ENCODE measurements at regions not wholly inside any gene's neighbourhood (a gene's known extent, or its start where the extent isn't known, plus 50 kb on each side); places are given as distances from the start of the nearest gene placed in this dataset.
A peak's percentile ranks its signal among the peaks of the same experiment; 100 is the strongest.

DNA sequence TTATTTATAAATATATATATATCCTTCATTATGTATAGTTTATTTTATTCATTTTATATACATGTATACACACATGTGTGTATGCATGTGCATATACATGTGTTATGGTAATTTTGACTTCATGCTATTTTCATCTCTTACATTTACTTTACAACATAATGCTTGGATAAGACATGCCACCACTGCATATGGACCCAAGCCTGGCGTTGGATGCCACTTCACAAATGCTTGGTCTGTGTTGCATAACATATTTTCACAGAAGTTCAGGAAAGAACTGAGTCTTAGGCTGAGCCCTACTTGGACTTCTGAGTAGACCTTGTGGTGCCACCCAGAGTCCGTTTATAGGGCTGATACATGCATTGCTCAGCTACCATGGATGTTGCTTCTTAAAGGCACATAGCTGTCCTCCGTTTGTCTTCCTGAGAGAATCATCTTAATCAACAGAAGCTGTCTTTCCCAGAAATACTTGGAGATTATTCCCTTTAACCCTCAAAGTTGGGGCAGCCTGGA, 337.8 kb downstream of the BTBD3 start:
- DNase-seq: no peak
- H3K36me3 ChIP-seq: no peaks in the 10 kb centered on the region
- H3K9me3 ChIP-seq: 0 out of 2 replicates have a peak, but pooled peaks cover 2% of the 10 kb centered on the region
- H3K27me3 ChIP-seq: no peaks in the 10 kb centered on the region
- H3K4me3 ChIP-seq: no peak overlapping the region

DNA sequence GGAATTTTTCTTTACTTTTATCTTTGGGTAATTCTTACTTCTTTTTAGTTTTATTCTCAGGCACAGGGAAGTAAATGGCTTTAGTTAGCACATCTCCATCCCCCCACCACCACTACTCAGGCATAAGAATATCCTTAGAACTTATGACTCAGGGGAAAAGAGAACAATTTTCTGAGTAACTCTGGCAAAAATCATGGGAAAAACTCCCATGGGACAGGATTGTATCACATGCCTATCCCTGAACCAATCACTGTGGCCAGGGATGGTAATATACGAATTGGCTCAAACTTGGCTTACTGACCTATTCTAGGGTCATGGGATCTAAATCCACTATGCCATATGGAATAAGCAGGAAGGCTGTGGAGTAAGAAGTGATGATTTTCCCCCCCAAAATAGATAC, 339.1 kb downstream of the BTBD3 start:
- H3K36me3 ChIP-seq: no peaks in the 10 kb centered on the region
- no peak overlapping the region for H3K4me3 ChIP-seq
- no peaks in the 10 kb centered on the region for H3K27me3 ChIP-seq
- DNase-seq: no peak
- 0 out of 2 replicates have a peak, but pooled peaks cover 2% of the 10 kb centered on the region for H3K9me3 ChIP-seq

- DNase-seq: no peak
- no peaks in the 10 kb centered on the region for H3K36me3 ChIP-seq
- no peaks in the 10 kb centered on the region for H3K9me3 ChIP-seq
- no peaks in the 10 kb centered on the region for H3K27me3 ChIP-seq
- no peak overlapping the region for H3K4me3 ChIP-seq
Measured at GRCh38 chr20:12262747-12263146, 345.1 kb downstream of the BTBD3 start.

- DNase-seq: no peak
- no peak overlapping the region for H3K4me3 ChIP-seq
- H3K27me3 ChIP-seq: no peaks in the 10 kb centered on the region
- H3K9me3 ChIP-seq: no peaks in the 10 kb centered on the region
- no peaks in the 10 kb centered on the region for H3K36me3 ChIP-seq
Measured at GRCh38 chr20:12264711-12265110, 347.0 kb downstream of the BTBD3 start.

- no peaks in the 10 kb centered on the region for H3K9me3 ChIP-seq
Measured at GRCh38 chr20:12265662-12266061, 348.0 kb downstream of the BTBD3 start.

GRCh38 chr20:12269579-12269978, 351.9 kb downstream of the BTBD3 start:
- peak; percentile 7 for DNase-seq
- Histone ChIP-seq H3K9me3 (no peaks in the 10 kb centered on the region), H3K27me3 (no peaks in the 10 kb centered on the region), H3K4me3 (no peak overlapping the region), H3K36me3 (no peaks in the 10 kb centered on the region)

More at GRCh38 chr20:12265662-12266061, 348.0 kb downstream of the BTBD3 start:
- no peak overlapping the region for H3K4me3 ChIP-seq
- no peaks in the 10 kb centered on the region for H3K36me3 ChIP-seq
- no peak for DNase-seq
- no peaks in the 10 kb centered on the region for H3K27me3 ChIP-seq

GRCh38 chr20:12270863-12271262, 353.2 kb downstream of the BTBD3 start:
- no peaks in the 10 kb centered on the region for H3K9me3 ChIP-seq
- no peak for DNase-seq
- H3K4me3 ChIP-seq: no peak overlapping the region
- H3K36me3 ChIP-seq: no peaks in the 10 kb centered on the region
- no peaks in the 10 kb centered on the region for H3K27me3 ChIP-seq

DNA sequence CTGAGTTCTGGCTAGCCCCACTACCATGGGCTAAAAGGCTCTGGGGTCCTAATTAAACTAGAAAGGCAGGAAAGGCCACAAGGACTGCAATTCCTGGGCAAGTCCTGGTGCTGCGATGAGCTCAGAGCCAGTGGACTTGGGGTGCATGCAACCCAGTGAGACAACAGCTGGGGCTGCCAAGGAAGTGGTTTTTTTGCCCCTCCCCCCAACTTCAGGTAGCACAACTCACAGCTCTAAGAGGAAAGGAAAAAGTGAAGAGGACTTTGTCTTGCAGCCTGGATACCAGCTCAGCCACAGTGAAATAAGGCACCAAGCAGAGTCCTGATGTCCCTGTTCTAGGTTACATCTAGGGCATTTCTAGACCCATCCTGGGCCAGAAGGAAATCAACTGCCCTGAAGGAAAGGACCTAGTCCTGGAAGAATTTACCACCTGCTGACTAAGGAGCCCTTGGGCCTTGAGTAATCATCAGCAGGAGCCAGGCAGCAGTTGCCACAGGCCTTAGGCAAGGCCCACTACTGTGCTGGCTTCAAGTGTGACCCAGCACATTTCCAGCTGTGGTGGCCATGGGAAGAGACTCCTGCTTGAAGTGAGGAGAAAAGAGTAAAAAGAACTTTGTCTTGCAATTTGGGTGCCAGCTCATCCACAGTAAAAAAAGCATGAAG, 358.4 kb downstream of the BTBD3 start:
- Histone ChIP-seq H3K27me3 (no peaks in the 10 kb centered on the region), H3K4me3 (no peak overlapping the region), H3K9me3 (no peaks in the 10 kb centered on the region; the same call in 1 of the 2 replicates), H3K36me3 (no peaks in the 10 kb centered on the region)
- DNase-seq: no peak

- no peak overlapping the region for H3K4me3 ChIP-seq
- DNase-seq: peak; percentile 33
Measured at GRCh38 chr20:12287575-12287974, 369.9 kb downstream of the BTBD3 start.

GRCh38 chr20:12289465-12289864, 371.8 kb downstream of the BTBD3 start:
- Histone ChIP-seq H3K4me3 (no peak overlapping the region), H3K27me3 (no peaks in the 10 kb centered on the region), H3K36me3 (no peaks in the 10 kb centered on the region), H3K9me3 (no peaks in the 10 kb centered on the region)
- no peak for DNase-seq

More at GRCh38 chr20:12287575-12287974, 369.9 kb downstream of the BTBD3 start:
- Histone ChIP-seq H3K27me3 (no peaks in the 10 kb centered on the region), H3K36me3 (no peaks in the 10 kb centered on the region), H3K9me3 (no peaks in the 10 kb centered on the region)

DNA sequence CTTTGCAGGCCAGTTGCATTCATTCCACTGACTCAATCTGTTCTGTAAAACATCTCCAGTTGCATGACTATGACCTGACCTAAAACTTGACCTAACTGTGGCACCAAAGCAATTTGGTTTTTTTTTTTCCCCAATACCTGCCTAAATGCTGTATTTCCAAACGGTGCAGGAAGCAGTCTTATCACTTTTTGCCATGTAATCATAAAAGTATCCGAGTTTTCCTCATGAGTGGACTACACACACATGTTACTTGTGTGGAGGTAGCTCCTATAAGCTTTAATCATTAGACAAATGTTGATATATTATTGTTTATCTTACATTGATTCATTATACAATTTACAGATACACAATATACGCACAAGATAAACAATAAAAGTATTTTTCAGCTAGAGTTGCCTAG, 373.7 kb downstream of the BTBD3 start:
- DNase-seq: no peak
- Histone ChIP-seq H3K4me3 (no peak overlapping the region), H3K27me3 (no peaks in the 10 kb centered on the region), H3K9me3 (no peaks in the 10 kb centered on the region), H3K36me3 (no peaks in the 10 kb centered on the region)

DNA sequence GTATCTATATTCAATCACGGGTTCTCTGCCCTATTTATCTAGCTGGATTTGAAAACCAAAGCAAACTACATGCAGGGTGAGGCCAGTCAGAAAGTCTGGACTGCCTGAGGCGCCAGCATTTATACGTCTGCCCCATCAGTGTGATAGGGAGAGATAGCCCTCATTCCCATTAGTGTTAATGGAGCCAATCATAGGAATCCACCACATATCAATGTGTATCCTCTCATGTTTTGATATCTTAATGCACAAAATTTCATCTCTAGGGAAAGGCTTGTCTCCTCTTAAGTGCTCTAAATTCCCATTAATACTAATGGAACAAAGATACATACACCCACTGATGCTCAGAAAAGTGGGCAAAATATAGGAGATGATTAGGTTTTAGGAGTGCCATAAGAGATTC, 376.2 kb downstream of the BTBD3 start:
- no peak for DNase-seq
- no peak overlapping the region for H3K4me3 ChIP-seq
- no peaks in the 10 kb centered on the region; the same call in 1 of the 2 replicates for H3K9me3 ChIP-seq
- no peaks in the 10 kb centered on the region for H3K27me3 ChIP-seq
- H3K36me3 ChIP-seq: no peaks in the 10 kb centered on the region

DNA sequence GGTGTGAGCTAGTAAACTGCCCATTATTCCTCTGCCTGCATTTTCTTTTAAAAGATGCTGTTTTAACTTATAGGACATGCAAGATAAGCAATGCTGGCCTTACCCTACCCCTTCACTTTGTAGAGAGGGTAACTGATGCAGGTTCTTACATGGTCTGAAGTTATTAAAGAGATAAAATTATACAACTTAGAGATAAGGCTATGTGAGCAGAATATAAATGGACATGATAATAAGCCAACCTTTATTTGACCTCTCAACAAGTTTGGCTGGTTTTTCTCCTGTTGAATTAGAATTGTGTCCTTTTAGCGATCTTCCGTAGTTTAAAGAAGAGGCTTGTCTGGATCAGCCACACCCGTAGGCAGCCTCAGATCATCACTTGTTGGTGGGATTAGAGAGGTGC, 377.0 kb downstream of the BTBD3 start:
- H3K27me3 ChIP-seq: no peaks in the 10 kb centered on the region
- H3K4me3 ChIP-seq: no peak overlapping the region
- no peaks in the 10 kb centered on the region for H3K36me3 ChIP-seq
- DNase-seq: no peak
- H3K9me3 ChIP-seq: no peaks in the 10 kb centered on the region; the same call in 1 of the 2 replicates

- H3K27me3 ChIP-seq: no peaks in the 10 kb centered on the region
- H3K4me3 ChIP-seq: no peak overlapping the region
- DNase-seq: no peak
- no peaks in the 10 kb centered on the region for H3K36me3 ChIP-seq
- no peaks in the 10 kb centered on the region for H3K9me3 ChIP-seq
Measured at GRCh38 chr20:12305188-12305950, 387.7 kb downstream of the BTBD3 start.

DNA sequence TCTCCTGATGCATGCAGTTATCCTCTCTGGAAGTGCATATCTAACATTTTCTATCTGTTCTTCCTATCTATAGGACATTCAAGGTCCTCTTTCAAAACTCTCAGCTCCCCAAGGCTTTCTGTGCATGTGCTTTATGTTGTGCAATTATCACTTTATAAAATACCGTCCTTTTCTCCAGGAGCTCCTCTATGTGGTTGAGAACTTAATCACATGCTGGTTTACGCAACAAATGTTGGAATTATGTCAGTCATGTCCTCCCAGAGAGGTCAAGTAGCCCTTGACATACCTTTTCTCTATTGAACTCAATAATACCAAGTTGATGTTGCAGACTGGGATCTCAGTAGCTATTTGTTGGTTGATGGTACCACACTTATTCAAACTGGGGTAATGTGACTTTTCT, 388.4 kb downstream of the BTBD3 start:
- no peaks in the 10 kb centered on the region for H3K27me3 ChIP-seq
- no peaks in the 10 kb centered on the region for H3K9me3 ChIP-seq
- H3K36me3 ChIP-seq: no peaks in the 10 kb centered on the region
- DNase-seq: no peak
- H3K4me3 ChIP-seq: no peak overlapping the region

- no peaks in the 10 kb centered on the region for H3K9me3 ChIP-seq
- no peak overlapping the region for H3K4me3 ChIP-seq
- H3K36me3 ChIP-seq: no peaks in the 10 kb centered on the region
- DNase-seq: no peak
- H3K27me3 ChIP-seq: no peaks in the 10 kb centered on the region
Measured at GRCh38 chr20:12311094-12311865, 393.6 kb downstream of the BTBD3 start.

DNA sequence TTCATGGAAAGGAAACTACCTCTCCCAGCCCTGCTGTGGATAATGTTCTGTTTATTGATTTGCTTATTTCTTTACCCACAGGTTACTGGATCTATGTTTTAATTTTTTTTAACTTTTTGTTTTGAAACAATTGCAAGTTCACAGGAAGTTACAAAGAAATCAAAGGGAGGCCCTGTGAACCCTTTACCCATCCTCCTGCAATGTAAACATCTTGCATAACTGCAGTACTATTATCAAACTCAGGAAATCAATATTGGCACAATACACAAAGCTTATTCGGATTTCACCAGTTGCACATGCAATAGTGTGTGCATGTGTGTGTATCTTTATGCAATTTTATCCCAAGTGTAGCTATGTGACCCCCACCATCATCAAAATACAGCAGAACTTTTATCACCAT, 398.0 kb downstream of the BTBD3 start:
- no peak for DNase-seq
- no peaks in the 10 kb centered on the region for H3K9me3 ChIP-seq
- no peaks in the 10 kb centered on the region for H3K27me3 ChIP-seq
- H3K4me3 ChIP-seq: no peak overlapping the region
- no peaks in the 10 kb centered on the region for H3K36me3 ChIP-seq

Data from MG63 (cell line).